Mucosa of gallbladder (tissue), 1 donor: ENCODE measurements at regions not wholly inside any gene's neighbourhood (a gene's known extent, or its start where the extent isn't known, plus 50 kb on each side); places are given as distances from the start of the nearest gene placed in this dataset.

Source experiments
- DNase-seq: peaks from one replicate; pipeline ENCODE4 v3.0.0-alpha.2; 2020; ENCODE audit warnings: low spot score
- donor health status: DM: no; HTN: no; CAD: no.

GRCh38 chr4:167475951-167476350 is 241.7 kb upstream of the SPOCK3 start:
- no peak for DNase-seq

GRCh38 chr4:167492007-167492406 is 257.7 kb upstream of the SPOCK3 start:
- DNase-seq: no peak

- DNase-seq: no peak
Observed at GRCh38 chr4:167509551-167509950, 275.3 kb upstream of the SPOCK3 start.

GRCh38 chr4:167524091-167524490 is 289.8 kb upstream of the SPOCK3 start:
- DNase-seq: no peak

GRCh38 chr4:167537761-167538160 is 303.5 kb upstream of the SPOCK3 start:
- no peak for DNase-seq

GRCh38 chr4:167541286-167541685 is 307.0 kb upstream of the SPOCK3 start:
- no peak for DNase-seq

- no peak for DNase-seq
Observed at GRCh38 chr4:167544391-167544790, 310.1 kb upstream of the SPOCK3 start.

- DNase-seq: no peak
Observed at GRCh38 chr4:167550021-167550420, 315.7 kb upstream of the SPOCK3 start.

- DNase-seq: no peak
Observed at GRCh38 chr4:167555338-167556022, 321.2 kb upstream of the SPOCK3 start.

GRCh38 chr4:167578906-167579305 is 344.6 kb upstream of the SPOCK3 start:
- no peak for DNase-seq

- DNase-seq: no peak
Observed at GRCh38 chr4:167581449-167581965, 347.2 kb upstream of the SPOCK3 start.

- no peak for DNase-seq
Observed at GRCh38 chr4:167587361-167587760, 353.1 kb upstream of the SPOCK3 start.

- no peak for DNase-seq
Observed at GRCh38 chr4:167595898-167596297, 361.6 kb upstream of the SPOCK3 start.

GRCh38 chr4:167602157-167602556 is 367.9 kb upstream of the SPOCK3 start:
- no peak for DNase-seq

- no peak for DNase-seq
Observed at GRCh38 chr4:167606551-167606950, 372.3 kb upstream of the SPOCK3 start.

- DNase-seq: no peak
Observed at GRCh38 chr4:167613381-167613780, 379.1 kb upstream of the SPOCK3 start.

- no peak for DNase-seq
Observed at GRCh38 chr4:167614866-167615265, 380.6 kb upstream of the SPOCK3 start.

GRCh38 chr4:167616476-167616875 is 382.2 kb upstream of the SPOCK3 start:
- DNase-seq: no peak

GRCh38 chr4:167622481-167623240 is 388.4 kb upstream of the SPOCK3 start:
- peak; percentile 47 for DNase-seq

GRCh38 chr4:167623241-167623572 is 388.9 kb upstream of the SPOCK3 start:
- DNase-seq: no peak

GRCh38 chr4:167629272-167629671 is 395.0 kb upstream of the SPOCK3 start:
- no peak for DNase-seq

GRCh38 chr4:167642250-167642649 is 408.0 kb upstream of the SPOCK3 start:
- no peak for DNase-seq

GRCh38 chr4:167645358-167645757 is 411.1 kb upstream of the SPOCK3 start:
- no peak for DNase-seq
